GM19043 (cell line): ENCODE measurements at regions not wholly inside any gene's neighbourhood (a gene's known extent, or its start where the extent isn't known, plus 50 kb on each side); places are given as distances from the start of the nearest gene placed in this dataset.
"Not testable (repeated sequence)": the region's sequence is repeated elsewhere in the genome, so short reads cannot be mapped to it uniquely, and the experiment has no call there.

ENCODE experiments used
- ATAC-seq: cut with Tn5 transposase; IDR thresholded peaks from one replicate; pipeline ENCODE4 v1.9.1; 2021; ENCODE audit warnings: low read depth; ENCODE audit not compliant: unreplicated experiment

- no peak for ATAC-seq
Measured at GRCh38 chrX:150205011-150205410, 158.1 kb upstream of the MAMLD1 start.

- ATAC-seq, result no peak
Measured at GRCh38 chrX:150207733-150208132, 155.4 kb upstream of the MAMLD1 start.

- no peak for ATAC-seq
Measured at GRCh38 chrX:150211988-150212387, 151.1 kb upstream of the MAMLD1 start.

- no peak for ATAC-seq
Measured at GRCh38 chrX:150212672-150213480, 150.2 kb upstream of the MAMLD1 start.

- no peak for ATAC-seq
Measured at GRCh38 chrX:150213481-150214030, 149.6 kb upstream of the MAMLD1 start.

GRCh38 chrX:150216000-150216399 lies 147.1 kb upstream of the MAMLD1 start:
- ATAC-seq, result not testable (repeated sequence)

- ATAC-seq, result no peak
Measured at GRCh38 chrX:150216716-150217115, 146.4 kb upstream of the MAMLD1 start.

GRCh38 chrX:150217609-150218008 lies 145.5 kb upstream of the MAMLD1 start:
- ATAC-seq, result no peak

GRCh38 chrX:150219374-150220185 lies 143.5 kb upstream of the MAMLD1 start:
- ATAC-seq, result no peak

GRCh38 chrX:150223176-150224015 lies 139.7 kb upstream of the MAMLD1 start:
- ATAC-seq, result no peak

GRCh38 chrX:150224676-150225075 lies 138.4 kb upstream of the MAMLD1 start:
- no peak for ATAC-seq

- no peak for ATAC-seq
Measured at GRCh38 chrX:150225266-150225665, 137.9 kb upstream of the MAMLD1 start.

GRCh38 chrX:150225756-150226155 lies 137.4 kb upstream of the MAMLD1 start:
- ATAC-seq, result no peak

GRCh38 chrX:150226223-150226965 lies 136.7 kb upstream of the MAMLD1 start:
- ATAC-seq, result no peak

GRCh38 chrX:150227321-150227860 lies 135.7 kb upstream of the MAMLD1 start:
- no peak for ATAC-seq

- ATAC-seq, result no peak
Measured at GRCh38 chrX:150227873-150228410, 135.2 kb upstream of the MAMLD1 start.

GRCh38 chrX:150228431-150228830 lies 134.7 kb upstream of the MAMLD1 start:
- ATAC-seq, result no peak

GRCh38 chrX:150229030-150229429 lies 134.1 kb upstream of the MAMLD1 start:
- ATAC-seq, result no peak

- no peak for ATAC-seq
Measured at GRCh38 chrX:150229481-150229880, 133.6 kb upstream of the MAMLD1 start.
